ENCODE measurements at regions not wholly inside any gene's neighbourhood (a gene's known extent, or its start where the extent isn't known, plus 50 kb on each side); places are given as distances from the start of the nearest gene placed in this dataset.

- peaks cover 11% of the 10 kb centered on the region for H3K9me3 Mint-ChIP-seq
- peaks cover 21% of the 10 kb centered on the region for H3K4me1 Mint-ChIP-seq
- ATAC-seq (no peak), DNase-seq (ENCODE audit: low spot score) (no peak)
- no peak overlapping the region for H3K27ac Mint-ChIP-seq
- no peaks in the 10 kb centered on the region for H3K27me3 Mint-ChIP-seq (ENCODE audit: low read depth)
- ChIA-PET POLR2A (no interaction called here), CTCF (interaction anchor here (1.1 kb wide), 1 partner anchor 325 kb away, joined by 3 read pairs; no protein-coding TSS in a partner anchor)
- H3K4me3 Mint-ChIP-seq = no peak overlapping the region
- H3K36me3 Mint-ChIP-seq = peaks cover 5% of the 10 kb centered on the region; the same call in 1 of the 2 replicates
- TF ChIP-seq, protein P1, sequence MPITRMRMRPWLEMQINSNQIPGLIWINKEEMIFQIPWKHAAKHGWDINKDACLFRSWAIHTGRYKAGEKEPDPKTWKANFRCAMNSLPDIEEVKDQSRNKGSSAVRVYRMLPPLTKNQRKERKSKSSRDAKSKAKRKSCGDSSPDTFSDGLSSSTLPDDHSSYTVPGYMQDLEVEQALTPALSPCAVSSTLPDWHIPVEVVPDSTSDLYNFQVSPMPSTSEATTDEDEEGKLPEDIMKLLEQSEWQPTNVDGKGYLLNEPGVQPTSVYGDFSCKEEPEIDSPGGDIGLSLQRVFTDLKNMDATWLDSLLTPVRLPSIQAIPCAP (CRISPR knock-in tag; IDR thresholded peaks at IDR 0.05) = no peak
- TF ChIP-seq, protein P2, sequence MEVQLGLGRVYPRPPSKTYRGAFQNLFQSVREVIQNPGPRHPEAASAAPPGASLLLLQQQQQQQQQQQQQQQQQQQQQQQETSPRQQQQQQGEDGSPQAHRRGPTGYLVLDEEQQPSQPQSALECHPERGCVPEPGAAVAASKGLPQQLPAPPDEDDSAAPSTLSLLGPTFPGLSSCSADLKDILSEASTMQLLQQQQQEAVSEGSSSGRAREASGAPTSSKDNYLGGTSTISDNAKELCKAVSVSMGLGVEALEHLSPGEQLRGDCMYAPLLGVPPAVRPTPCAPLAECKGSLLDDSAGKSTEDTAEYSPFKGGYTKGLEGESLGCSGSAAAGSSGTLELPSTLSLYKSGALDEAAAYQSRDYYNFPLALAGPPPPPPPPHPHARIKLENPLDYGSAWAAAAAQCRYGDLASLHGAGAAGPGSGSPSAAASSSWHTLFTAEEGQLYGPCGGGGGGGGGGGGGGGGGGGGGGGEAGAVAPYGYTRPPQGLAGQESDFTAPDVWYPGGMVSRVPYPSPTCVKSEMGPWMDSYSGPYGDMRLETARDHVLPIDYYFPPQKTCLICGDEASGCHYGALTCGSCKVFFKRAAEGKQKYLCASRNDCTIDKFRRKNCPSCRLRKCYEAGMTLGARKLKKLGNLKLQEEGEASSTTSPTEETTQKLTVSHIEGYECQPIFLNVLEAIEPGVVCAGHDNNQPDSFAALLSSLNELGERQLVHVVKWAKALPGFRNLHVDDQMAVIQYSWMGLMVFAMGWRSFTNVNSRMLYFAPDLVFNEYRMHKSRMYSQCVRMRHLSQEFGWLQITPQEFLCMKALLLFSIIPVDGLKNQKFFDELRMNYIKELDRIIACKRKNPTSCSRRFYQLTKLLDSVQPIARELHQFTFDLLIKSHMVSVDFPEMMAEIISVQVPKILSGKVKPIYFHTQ (CRISPR knock-in tag; IDR thresholded peaks at IDR 0.05) = no peak
- TF ChIP-seq RELA (CRISPR knock-in tag; IDR thresholded peaks at IDR 0.05; ENCODE audit: borderline replicate concordance) (no peak), MYBL2 (CRISPR knock-in tag; IDR thresholded peaks at IDR 0.05) (no peak)
Measured at GRCh38 chr11:127795326-127795725, 792.0 kb downstream of the ETS1 start.

DNA sequence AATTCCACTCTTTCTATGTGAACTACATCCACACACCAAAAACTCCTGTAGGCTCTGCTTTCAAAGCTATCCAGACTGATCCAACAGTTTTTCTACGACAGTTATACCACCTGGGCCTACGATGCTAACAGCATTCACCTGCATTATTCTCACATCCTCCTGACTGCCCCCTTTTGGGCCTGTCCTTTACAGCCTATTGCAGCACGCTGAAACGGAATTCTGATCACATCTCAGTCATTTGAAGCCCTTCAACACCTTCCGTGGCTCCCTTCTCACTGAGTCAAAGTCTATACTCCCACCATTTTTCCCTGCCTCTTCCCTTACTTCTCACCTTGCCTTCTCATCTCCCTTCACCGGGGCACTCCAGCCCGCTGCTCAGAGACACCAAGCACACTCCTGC, 791.3 kb upstream of the KIRREL3 start:
- peaks cover 31% of the 10 kb centered on the region for H3K4me1 Mint-ChIP-seq
- no peaks in the 10 kb centered on the region for H3K36me3 Mint-ChIP-seq
- H3K4me3 Mint-ChIP-seq = no peak overlapping the region
- peak; percentile 84 for ATAC-seq
- H3K9me3 Mint-ChIP-seq = no peaks in the 10 kb centered on the region
- TF ChIP-seq, protein P3, sequence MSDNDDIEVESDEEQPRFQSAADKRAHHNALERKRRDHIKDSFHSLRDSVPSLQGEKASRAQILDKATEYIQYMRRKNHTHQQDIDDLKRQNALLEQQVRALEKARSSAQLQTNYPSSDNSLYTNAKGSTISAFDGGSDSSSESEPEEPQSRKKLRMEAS (CRISPR knock-in tag; IDR thresholded peaks at IDR 0.05) = peak; percentile 48
- TF ChIP-seq ZNF219 (CRISPR knock-in tag; IDR thresholded peaks at IDR 0.05; ENCODE audit: borderline replicate concordance) = no peak
- peak; percentile 25 for DNase-seq (ENCODE audit: low spot score)
- no peak overlapping the region for H3K27ac Mint-ChIP-seq
- CTCF ChIA-PET = no interaction called here
- POLR2A ChIA-PET = no interaction called here
- no peaks in the 10 kb centered on the region for H3K27me3 Mint-ChIP-seq (ENCODE audit: low read depth)

GRCh38 chr11:127790592-127790991, 790.0 kb upstream of the KIRREL3 start:
- Mint-ChIP-seq H3K27me3 (ENCODE audit: low read depth) (no peaks in the 10 kb centered on the region), H3K27ac (no peak overlapping the region), H3K4me1 (peaks cover 36% of the 10 kb centered on the region), H3K36me3 (no peaks in the 10 kb centered on the region), H3K4me3 (no peak overlapping the region), H3K9me3 (peaks cover 4% of the 10 kb centered on the region; the same call in 1 of the 2 replicates)
- no peak for TF ChIP-seq MYBL2 (CRISPR knock-in tag; IDR thresholded peaks at IDR 0.05)
- TF ChIP-seq ZNF671 (CRISPR knock-in tag; IDR thresholded peaks at IDR 0.05) = no peak
- no peak for TF ChIP-seq FOXJ3 (CRISPR knock-in tag; IDR thresholded peaks at IDR 0.05; ENCODE audit: borderline replicate concordance)
- no peak for TF ChIP-seq SMAD4 (CRISPR knock-in tag; IDR thresholded peaks at IDR 0.05)
- TF ChIP-seq, protein P4, sequence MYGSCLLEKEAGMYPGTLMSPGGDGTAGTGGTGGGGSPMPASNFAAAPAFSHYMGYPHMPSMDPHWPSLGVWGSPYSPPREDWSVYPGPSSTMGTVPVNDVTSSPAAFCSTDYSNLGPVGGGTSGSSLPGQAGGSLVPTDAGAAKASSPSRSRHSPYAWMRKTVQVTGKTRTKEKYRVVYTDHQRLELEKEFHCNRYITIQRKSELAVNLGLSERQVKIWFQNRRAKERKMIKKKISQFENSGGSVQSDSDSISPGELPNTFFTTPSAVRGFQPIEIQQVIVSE (CRISPR knock-in tag; IDR thresholded peaks at IDR 0.05; ENCODE audit: borderline replicate concordance) = no peak
- TF ChIP-seq MXD4 (CRISPR knock-in tag; IDR thresholded peaks at IDR 0.05; ENCODE audit: borderline replicate concordance) = no peak
- no peak for TF ChIP-seq ZBTB43 (CRISPR knock-in tag; IDR thresholded peaks at IDR 0.05)
- DNase-seq (ENCODE audit: low spot score) = no peak
- POLR2A ChIA-PET = no interaction called here
- CTCF ChIA-PET = interaction anchor here (0.6 to 1.5 kb wide), 2 partner anchors 63 to 391 kb away, joined by 3 read pairs; no protein-coding TSS in a partner anchor
- no peak for ATAC-seq

- H3K9me3 Mint-ChIP-seq = peaks cover 4% of the 10 kb centered on the region; the same call in 1 of the 2 replicates
- ChIA-PET CTCF (interaction anchor here (0.6 to 1.5 kb wide), 6 partner anchors 22 to 420 kb away, joined by 3 to 6 read pairs (median 4); no protein-coding TSS in a partner anchor), POLR2A (interaction anchor here (0.6 kb wide), 1 partner anchor 168 kb away, joined by 4 read pairs; no protein-coding TSS in a partner anchor)
- H3K4me1 Mint-ChIP-seq = peaks cover 31% of the 10 kb centered on the region
- no peaks in the 10 kb centered on the region for H3K27me3 Mint-ChIP-seq (ENCODE audit: low read depth)
- TF ChIP-seq, protein P5, sequence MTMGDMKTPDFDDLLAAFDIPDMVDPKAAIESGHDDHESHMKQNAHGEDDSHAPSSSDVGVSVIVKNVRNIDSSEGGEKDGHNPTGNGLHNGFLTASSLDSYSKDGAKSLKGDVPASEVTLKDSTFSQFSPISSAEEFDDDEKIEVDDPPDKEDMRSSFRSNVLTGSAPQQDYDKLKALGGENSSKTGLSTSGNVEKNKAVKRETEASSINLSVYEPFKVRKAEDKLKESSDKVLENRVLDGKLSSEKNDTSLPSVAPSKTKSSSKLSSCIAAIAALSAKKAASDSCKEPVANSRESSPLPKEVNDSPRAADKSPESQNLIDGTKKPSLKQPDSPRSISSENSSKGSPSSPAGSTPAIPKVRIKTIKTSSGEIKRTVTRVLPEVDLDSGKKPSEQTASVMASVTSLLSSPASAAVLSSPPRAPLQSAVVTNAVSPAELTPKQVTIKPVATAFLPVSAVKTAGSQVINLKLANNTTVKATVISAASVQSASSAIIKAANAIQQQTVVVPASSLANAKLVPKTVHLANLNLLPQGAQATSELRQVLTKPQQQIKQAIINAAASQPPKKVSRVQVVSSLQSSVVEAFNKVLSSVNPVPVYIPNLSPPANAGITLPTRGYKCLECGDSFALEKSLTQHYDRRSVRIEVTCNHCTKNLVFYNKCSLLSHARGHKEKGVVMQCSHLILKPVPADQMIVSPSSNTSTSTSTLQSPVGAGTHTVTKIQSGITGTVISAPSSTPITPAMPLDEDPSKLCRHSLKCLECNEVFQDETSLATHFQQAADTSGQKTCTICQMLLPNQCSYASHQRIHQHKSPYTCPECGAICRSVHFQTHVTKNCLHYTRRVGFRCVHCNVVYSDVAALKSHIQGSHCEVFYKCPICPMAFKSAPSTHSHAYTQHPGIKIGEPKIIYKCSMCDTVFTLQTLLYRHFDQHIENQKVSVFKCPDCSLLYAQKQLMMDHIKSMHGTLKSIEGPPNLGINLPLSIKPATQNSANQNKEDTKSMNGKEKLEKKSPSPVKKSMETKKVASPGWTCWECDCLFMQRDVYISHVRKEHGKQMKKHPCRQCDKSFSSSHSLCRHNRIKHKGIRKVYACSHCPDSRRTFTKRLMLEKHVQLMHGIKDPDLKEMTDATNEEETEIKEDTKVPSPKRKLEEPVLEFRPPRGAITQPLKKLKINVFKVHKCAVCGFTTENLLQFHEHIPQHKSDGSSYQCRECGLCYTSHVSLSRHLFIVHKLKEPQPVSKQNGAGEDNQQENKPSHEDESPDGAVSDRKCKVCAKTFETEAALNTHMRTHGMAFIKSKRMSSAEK (CRISPR knock-in tag; IDR thresholded peaks at IDR 0.05; ENCODE audit: borderline replicate concordance) = no peak
- no peak for TF ChIP-seq GTF2I (CRISPR knock-in tag; conservative IDR thresholded peaks at IDR 0.05)
- TF ChIP-seq NR2C2 (CRISPR knock-in tag; IDR thresholded peaks at IDR 0.05) = no peak
- TF ChIP-seq, protein P6, sequence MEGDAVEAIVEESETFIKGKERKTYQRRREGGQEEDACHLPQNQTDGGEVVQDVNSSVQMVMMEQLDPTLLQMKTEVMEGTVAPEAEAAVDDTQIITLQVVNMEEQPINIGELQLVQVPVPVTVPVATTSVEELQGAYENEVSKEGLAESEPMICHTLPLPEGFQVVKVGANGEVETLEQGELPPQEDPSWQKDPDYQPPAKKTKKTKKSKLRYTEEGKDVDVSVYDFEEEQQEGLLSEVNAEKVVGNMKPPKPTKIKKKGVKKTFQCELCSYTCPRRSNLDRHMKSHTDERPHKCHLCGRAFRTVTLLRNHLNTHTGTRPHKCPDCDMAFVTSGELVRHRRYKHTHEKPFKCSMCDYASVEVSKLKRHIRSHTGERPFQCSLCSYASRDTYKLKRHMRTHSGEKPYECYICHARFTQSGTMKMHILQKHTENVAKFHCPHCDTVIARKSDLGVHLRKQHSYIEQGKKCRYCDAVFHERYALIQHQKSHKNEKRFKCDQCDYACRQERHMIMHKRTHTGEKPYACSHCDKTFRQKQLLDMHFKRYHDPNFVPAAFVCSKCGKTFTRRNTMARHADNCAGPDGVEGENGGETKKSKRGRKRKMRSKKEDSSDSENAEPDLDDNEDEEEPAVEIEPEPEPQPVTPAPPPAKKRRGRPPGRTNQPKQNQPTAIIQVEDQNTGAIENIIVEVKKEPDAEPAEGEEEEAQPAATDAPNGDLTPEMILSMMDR (IDR thresholded peaks at IDR 0.05) = peak; percentile 48
- no peak for TF ChIP-seq ZNF396 (CRISPR knock-in tag; IDR thresholded peaks at IDR 0.05; ENCODE audit: borderline replicate concordance)
- no peaks in the 10 kb centered on the region for H3K36me3 Mint-ChIP-seq
- ATAC-seq (peak; percentile 92), DNase-seq (ENCODE audit: low spot score) (peak; percentile 58)
- H3K4me3 Mint-ChIP-seq = no peak overlapping the region
- peak overlapping the region; percentile 59; the same call in 1 of the 2 replicates for H3K27ac Mint-ChIP-seq
Measured at GRCh38 chr11:127789927-127790326, 789.4 kb upstream of the KIRREL3 start.

Data from WTC11 (cell line).